Left forelimb (tissue), 1 donor: ENCODE measurements at regions not wholly inside any gene's neighbourhood (a gene's known extent, or its start where the extent isn't known, plus 50 kb on each side); places are given as distances from the start of the nearest gene placed in this dataset.

Source experiments
- DNase-seq: peaks from one replicate; pipeline ENCODE4 v3.0.0-alpha.2; 2018; ENCODE audit warnings: low spot score

GRCh38 chr15:70226337-70226980 lies 128.7 kb upstream of the TLE3 start:
- DNase-seq, result peak; percentile 20

- DNase-seq, result no peak
Measured at GRCh38 chr15:70225416-70225815, 127.7 kb upstream of the TLE3 start.

- DNase-seq, result no peak
Measured at GRCh38 chr15:70222606-70223005, 124.9 kb upstream of the TLE3 start.

GRCh38 chr15:70220490-70221096 lies 122.9 kb upstream of the TLE3 start:
- peak; percentile 49 for DNase-seq

GRCh38 chr15:70219966-70220365 lies 122.2 kb upstream of the TLE3 start:
- peak; percentile 53 for DNase-seq

- DNase-seq, result peak; percentile 67
Measured at GRCh38 chr15:70219256-70219895, 121.7 kb upstream of the TLE3 start.

GRCh38 chr15:70217226-70218160 lies 119.8 kb upstream of the TLE3 start:
- no peak for DNase-seq

GRCh38 chr15:70215951-70216350 lies 118.2 kb upstream of the TLE3 start:
- no peak for DNase-seq

GRCh38 chr15:70214941-70215635 lies 117.4 kb upstream of the TLE3 start:
- no peak for DNase-seq

- no peak for DNase-seq
Measured at GRCh38 chr15:70214276-70214675, 116.6 kb upstream of the TLE3 start.

GRCh38 chr15:70213794-70214193 lies 116.1 kb upstream of the TLE3 start:
- peak; percentile 47 for DNase-seq

GRCh38 chr15:70212963-70213315 lies 115.2 kb upstream of the TLE3 start:
- DNase-seq, result no peak

- DNase-seq, result peak; percentile 48
Measured at GRCh38 chr15:70212286-70212962, 114.7 kb upstream of the TLE3 start.

GRCh38 chr15:70210528-70210927 lies 112.8 kb upstream of the TLE3 start:
- peak; percentile 53 for DNase-seq

- peak; percentile 33 for DNase-seq
Measured at GRCh38 chr15:70210076-70210475, 112.4 kb upstream of the TLE3 start.

GRCh38 chr15:70209499-70209898 lies 111.8 kb upstream of the TLE3 start:
- no peak for DNase-seq

GRCh38 chr15:70208332-70208731 lies 110.6 kb upstream of the TLE3 start:
- no peak for DNase-seq

- no peak for DNase-seq
Measured at GRCh38 chr15:70206668-70207067, 109.0 kb upstream of the TLE3 start.

- DNase-seq, result no peak
Measured at GRCh38 chr15:70204652-70205051, 106.9 kb upstream of the TLE3 start.

- DNase-seq, result no peak
Measured at GRCh38 chr15:70203981-70204560, 106.4 kb upstream of the TLE3 start.

- no peak for DNase-seq
Measured at GRCh38 chr15:70202756-70203155, 105.0 kb upstream of the TLE3 start.
